ENCODE measurements at regions not wholly inside any gene's neighbourhood (a gene's known extent, or its start where the extent isn't known, plus 50 kb on each side); places are given as distances from the start of the nearest gene placed in this dataset.

DNA sequence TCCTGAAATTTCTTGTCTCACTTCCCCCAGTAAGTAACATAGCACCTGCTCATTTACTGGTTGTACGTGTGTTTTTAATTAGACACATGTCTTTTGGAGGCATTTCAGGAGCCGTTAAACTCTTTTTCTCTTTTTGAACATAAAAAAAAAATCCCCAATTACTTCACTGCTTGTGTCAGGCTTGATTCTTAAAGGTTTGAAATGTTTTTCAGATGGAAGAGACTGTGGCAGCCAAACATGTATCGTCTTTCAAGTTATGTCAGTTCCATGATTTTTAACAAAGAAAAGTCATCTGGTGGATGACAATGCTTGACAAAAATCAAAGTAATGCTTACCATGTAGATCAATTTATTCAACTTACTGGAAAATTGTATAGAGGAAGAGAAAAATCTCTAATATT lies 585.8 kb downstream of the GATA3 start:
- no peaks in the 10 kb centered on the region for H3K27me3 ChIP-seq (ENCODE audit: insufficient read depth, insufficient read length)
- H3K9me3 ChIP-seq (ENCODE audit: insufficient read depth, low read length), result no peaks in the 10 kb centered on the region; the same call in 1 of the 2 replicates
- no peak overlapping the region for H3K4me3 ChIP-seq (ENCODE audit: insufficient read length, low read depth)
- H3K4me1 ChIP-seq (ENCODE audit: insufficient read depth, insufficient read length), result no peaks in the 10 kb centered on the region
- DNase-seq (ENCODE audit: low read depth, low spot score), result no peak
- H3K9ac ChIP-seq (ENCODE audit: insufficient read length, low read depth), result no peak overlapping the region
- no peak for TF ChIP-seq ZNF274 (IDR thresholded peaks at IDR 0.05; ENCODE audit: low read depth, low read length)
- no peak for TF ChIP-seq SUZ12 (IDR thresholded peaks at IDR 0.05; ENCODE audit: extremely low read depth, insufficient read depth, insufficient read length)
- no peak for TF ChIP-seq YY1 (IDR thresholded peaks at IDR 0.05; ENCODE audit: insufficient read depth, insufficient read length)
- H3K36me3 ChIP-seq (ENCODE audit: insufficient read depth, insufficient read length, low read length), result no peaks in the 10 kb centered on the region

DNA sequence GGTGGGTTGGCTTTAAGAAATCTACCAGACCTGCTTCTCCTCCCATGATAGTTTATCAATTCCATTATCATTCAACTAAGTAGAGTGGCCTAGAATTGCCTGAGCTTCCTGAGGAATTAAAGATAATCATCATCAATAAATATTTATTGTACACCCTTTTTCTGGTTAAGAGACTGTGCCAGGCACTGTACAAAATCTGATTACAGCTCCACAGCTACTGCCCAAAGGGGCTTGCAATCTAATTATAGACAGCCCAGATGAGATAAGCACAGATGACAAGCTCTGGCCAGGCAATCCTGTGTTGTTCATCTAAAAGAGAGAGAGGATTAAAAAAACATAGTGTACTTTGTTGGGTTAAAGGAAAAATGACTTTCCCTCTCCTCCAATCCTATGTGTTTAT lies 586.4 kb downstream of the GATA3 start:
- Histone ChIP-seq H3K4me1 (ENCODE audit: insufficient read depth, insufficient read length) (no peaks in the 10 kb centered on the region), H3K4me3 (ENCODE audit: insufficient read length, low read depth) (no peak overlapping the region), H3K36me3 (ENCODE audit: insufficient read depth, insufficient read length, low read length) (no peaks in the 10 kb centered on the region), H3K9me3 (ENCODE audit: insufficient read depth, low read length) (no peaks in the 10 kb centered on the region; the same call in 1 of the 2 replicates), H3K9ac (ENCODE audit: insufficient read length, low read depth) (no peak overlapping the region), H3K27me3 (ENCODE audit: insufficient read depth, insufficient read length) (no peaks in the 10 kb centered on the region)
- TF ChIP-seq YY1 (IDR thresholded peaks at IDR 0.05; ENCODE audit: insufficient read depth, insufficient read length) (no peak), ZNF274 (IDR thresholded peaks at IDR 0.05; ENCODE audit: low read depth, low read length) (no peak), SUZ12 (IDR thresholded peaks at IDR 0.05; ENCODE audit: extremely low read depth, insufficient read depth, insufficient read length) (no peak)
- no peak for DNase-seq (ENCODE audit: low read depth, low spot score)

DNA sequence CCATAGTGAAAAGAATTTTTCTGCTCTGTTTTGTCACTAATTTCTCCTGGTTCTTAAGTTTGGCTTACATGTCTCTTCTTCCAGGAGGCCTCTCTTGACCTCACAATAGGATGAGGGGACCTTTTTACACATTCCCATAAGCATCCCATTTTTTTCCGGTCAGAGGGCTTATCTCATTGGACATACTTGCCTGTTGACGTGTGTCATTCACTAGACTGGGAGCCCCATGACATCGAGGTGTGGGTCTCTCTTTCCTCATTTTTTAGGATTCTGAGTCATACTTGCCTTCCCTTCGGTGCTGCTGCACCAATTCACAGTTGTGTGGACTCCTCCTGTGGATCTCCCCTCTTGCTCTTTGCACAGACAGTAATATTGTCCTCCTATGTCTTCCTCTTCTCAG lies 601.8 kb downstream of the GATA3 start:
- H3K36me3 ChIP-seq (ENCODE audit: insufficient read depth, insufficient read length, low read length), result no peaks in the 10 kb centered on the region
- DNase-seq (ENCODE audit: low read depth, low spot score), result no peak
- TF ChIP-seq ZNF274 (IDR thresholded peaks at IDR 0.05; ENCODE audit: low read depth, low read length) (no peak), YY1 (IDR thresholded peaks at IDR 0.05; ENCODE audit: insufficient read depth, insufficient read length) (no peak), SUZ12 (IDR thresholded peaks at IDR 0.05; ENCODE audit: extremely low read depth, insufficient read depth, insufficient read length) (no peak)
- H3K9me3 ChIP-seq (ENCODE audit: insufficient read depth, low read length), result no peaks in the 10 kb centered on the region
- no peak overlapping the region for H3K4me3 ChIP-seq (ENCODE audit: insufficient read length, low read depth)
- no peaks in the 10 kb centered on the region for H3K27me3 ChIP-seq (ENCODE audit: insufficient read depth, insufficient read length)
- no peaks in the 10 kb centered on the region for H3K4me1 ChIP-seq (ENCODE audit: insufficient read depth, insufficient read length)
- H3K9ac ChIP-seq (ENCODE audit: insufficient read length, low read depth), result no peak overlapping the region

DNA sequence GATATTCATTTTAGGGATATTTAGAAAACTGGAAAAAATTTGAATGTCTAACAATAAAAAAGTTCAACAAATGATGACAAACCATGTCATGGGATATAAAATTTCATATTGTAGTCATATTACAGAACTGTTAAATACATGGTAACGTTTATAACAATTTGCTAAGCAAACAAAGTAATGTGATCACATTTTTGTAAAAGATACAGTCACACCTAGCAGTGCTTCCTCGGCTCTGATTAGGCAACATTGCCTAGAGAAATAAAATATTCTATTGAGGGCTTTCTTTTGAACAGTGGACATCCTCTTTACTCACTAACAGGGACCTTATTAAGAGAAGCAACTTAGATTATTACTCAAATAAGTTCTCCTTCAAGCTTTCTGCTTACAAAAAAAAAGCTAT lies 605.5 kb downstream of the GATA3 start:
- H3K4me1 ChIP-seq (ENCODE audit: insufficient read depth, insufficient read length), result no peaks in the 10 kb centered on the region
- H3K9me3 ChIP-seq (ENCODE audit: insufficient read depth, low read length), result no peaks in the 10 kb centered on the region
- DNase-seq (ENCODE audit: low read depth, low spot score), result no peak
- TF ChIP-seq YY1 (IDR thresholded peaks at IDR 0.05; ENCODE audit: insufficient read depth, insufficient read length) (no peak), ZNF274 (IDR thresholded peaks at IDR 0.05; ENCODE audit: low read depth, low read length) (no peak), SUZ12 (IDR thresholded peaks at IDR 0.05; ENCODE audit: extremely low read depth, insufficient read depth, insufficient read length) (no peak)
- H3K27me3 ChIP-seq (ENCODE audit: insufficient read depth, insufficient read length), result no peaks in the 10 kb centered on the region
- H3K9ac ChIP-seq (ENCODE audit: insufficient read length, low read depth), result no peak overlapping the region
- no peak overlapping the region for H3K4me3 ChIP-seq (ENCODE audit: insufficient read length, low read depth)
- H3K36me3 ChIP-seq (ENCODE audit: insufficient read depth, insufficient read length, low read length), result no peaks in the 10 kb centered on the region

DNA sequence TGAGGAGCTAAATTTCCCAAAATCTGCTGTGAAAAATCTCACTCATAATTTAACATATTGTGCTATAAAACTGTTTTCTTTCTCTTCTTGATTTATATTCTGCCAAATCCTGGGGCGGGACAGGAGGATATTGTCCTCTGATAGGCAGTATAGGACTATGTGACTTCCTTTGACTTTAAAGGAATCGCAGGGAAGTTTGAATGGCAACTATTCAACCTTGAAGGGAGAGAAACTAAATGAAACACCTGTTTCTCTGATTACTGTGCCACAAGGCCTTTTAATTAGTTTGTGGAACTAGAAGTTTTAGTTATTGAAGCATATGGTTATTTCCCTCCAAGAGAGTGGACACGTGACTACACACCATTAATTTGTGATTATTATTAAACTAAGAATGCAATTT lies 607.4 kb downstream of the GATA3 start:
- no peak for DNase-seq (ENCODE audit: low read depth, low spot score)
- Histone ChIP-seq H3K9me3 (ENCODE audit: insufficient read depth, low read length) (no peaks in the 10 kb centered on the region), H3K4me1 (ENCODE audit: insufficient read depth, insufficient read length) (no peaks in the 10 kb centered on the region), H3K4me3 (ENCODE audit: insufficient read length, low read depth) (no peak overlapping the region), H3K27me3 (ENCODE audit: insufficient read depth, insufficient read length) (no peaks in the 10 kb centered on the region), H3K36me3 (ENCODE audit: insufficient read depth, insufficient read length, low read length) (no peaks in the 10 kb centered on the region), H3K9ac (ENCODE audit: insufficient read length, low read depth) (no peak overlapping the region)
- no peak for TF ChIP-seq YY1 (IDR thresholded peaks at IDR 0.05; ENCODE audit: insufficient read depth, insufficient read length)
- TF ChIP-seq ZNF274 (IDR thresholded peaks at IDR 0.05; ENCODE audit: low read depth, low read length), result no peak
- TF ChIP-seq SUZ12 (IDR thresholded peaks at IDR 0.05; ENCODE audit: extremely low read depth, insufficient read depth, insufficient read length), result no peak

DNA sequence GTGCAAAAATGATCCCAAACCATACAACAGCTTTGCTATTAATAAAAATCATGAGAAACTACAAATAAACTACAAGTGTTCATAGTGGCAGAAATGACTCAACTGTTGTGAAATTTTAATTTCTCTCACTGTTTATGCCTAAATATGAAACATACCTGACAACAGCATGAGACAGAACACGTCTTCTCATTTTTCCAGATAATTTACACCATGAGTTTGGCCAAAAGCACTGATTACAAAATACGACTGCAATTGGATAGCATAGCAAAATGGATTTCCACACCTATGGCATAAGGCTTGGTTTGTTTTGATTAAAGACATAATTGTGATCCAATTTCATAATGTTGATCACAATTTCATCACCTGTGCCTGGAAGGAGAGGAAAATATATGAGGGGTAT lies 608.6 kb downstream of the GATA3 start:
- Histone ChIP-seq H3K4me3 (ENCODE audit: insufficient read length, low read depth) (no peak overlapping the region), H3K9ac (ENCODE audit: insufficient read length, low read depth) (no peak overlapping the region), H3K9me3 (ENCODE audit: insufficient read depth, low read length) (no peaks in the 10 kb centered on the region), H3K27me3 (ENCODE audit: insufficient read depth, insufficient read length) (no peaks in the 10 kb centered on the region), H3K36me3 (ENCODE audit: insufficient read depth, insufficient read length, low read length) (no peaks in the 10 kb centered on the region), H3K4me1 (ENCODE audit: insufficient read depth, insufficient read length) (no peaks in the 10 kb centered on the region)
- TF ChIP-seq ZNF274 (IDR thresholded peaks at IDR 0.05; ENCODE audit: low read depth, low read length) (no peak), SUZ12 (IDR thresholded peaks at IDR 0.05; ENCODE audit: extremely low read depth, insufficient read depth, insufficient read length) (no peak), YY1 (IDR thresholded peaks at IDR 0.05; ENCODE audit: insufficient read depth, insufficient read length) (no peak)
- no peak for DNase-seq (ENCODE audit: low read depth, low spot score)

DNA sequence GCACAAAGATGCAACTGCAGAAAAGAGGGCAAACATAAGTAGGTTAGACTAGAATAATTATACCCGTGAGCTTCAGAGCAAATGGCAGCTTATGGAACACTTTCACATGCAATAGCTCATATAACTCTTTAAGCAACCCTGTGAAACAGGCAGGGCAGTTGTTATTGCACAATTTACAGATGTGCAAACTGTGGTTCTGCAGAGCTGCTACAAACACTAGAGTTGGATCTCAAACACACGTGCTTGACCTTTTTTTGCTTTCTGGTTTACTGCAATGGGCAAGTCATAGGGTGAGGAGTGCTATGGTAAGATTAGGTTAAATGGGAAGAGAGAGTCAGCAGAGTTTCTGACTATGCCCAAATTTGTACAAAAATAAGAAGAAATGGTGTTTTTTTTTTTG lies 610.8 kb downstream of the GATA3 start:
- TF ChIP-seq YY1 (IDR thresholded peaks at IDR 0.05; ENCODE audit: insufficient read depth, insufficient read length) (no peak), SUZ12 (IDR thresholded peaks at IDR 0.05; ENCODE audit: extremely low read depth, insufficient read depth, insufficient read length) (no peak), ZNF274 (IDR thresholded peaks at IDR 0.05; ENCODE audit: low read depth, low read length) (no peak)
- H3K36me3 ChIP-seq (ENCODE audit: insufficient read depth, insufficient read length, low read length), result no peaks in the 10 kb centered on the region
- no peak overlapping the region for H3K4me3 ChIP-seq (ENCODE audit: insufficient read length, low read depth)
- no peaks in the 10 kb centered on the region for H3K27me3 ChIP-seq (ENCODE audit: insufficient read depth, insufficient read length)
- no peak overlapping the region for H3K9ac ChIP-seq (ENCODE audit: insufficient read length, low read depth)
- H3K9me3 ChIP-seq (ENCODE audit: insufficient read depth, low read length), result no peaks in the 10 kb centered on the region
- no peaks in the 10 kb centered on the region for H3K4me1 ChIP-seq (ENCODE audit: insufficient read depth, insufficient read length)
- DNase-seq (ENCODE audit: low read depth, low spot score), result no peak
